Spleen (tissue), 7 donors: ENCODE measurements at regions not wholly inside any gene's neighbourhood (a gene's known extent, or its start where the extent isn't known, plus 50 kb on each side); places are given as distances from the start of the nearest gene placed in this dataset.

ENCODE experiments used
- POLR2A ChIP-seq, 3 donors: fragments of 450-650 bp; IDR thresholded peaks; one replicate each; pipeline ENCODE4 v1.5.1; 2017; ENCODE audit warnings: antibody characterized with exemption in 3 of 3, mild to moderate bottlenecking in 1 of 3
- POLR2AphosphoS5 ChIP-seq, 3 donors: sonication (generic); formaldehyde crosslinking; IDR thresholded peaks; one replicate each; pipeline ENCODE4 v1.5.1; 2017; ENCODE audit warnings: antibody characterized with exemption in 3 of 3
- TF ChIP-seq, protein P1 (sequence below), 11 experiments: fragments of 200-600 bp in 7 of 11; fragments of 450-650 bp in 4 of 11; sonication (generic) in 4 of 11; IDR thresholded peaks in 8 of 11; conservative IDR thresholded peaks in 3 of 11; 1 replicate in 7 of 11; 2 replicates in 4 of 11; pipeline versions ENCODE4 v1.4.0 to v1.8.0; 2016 to 2021; ENCODE audit warnings: antibody characterized with exemption in 11 of 11, inconsistent platforms in 4 of 11, mild to moderate bottlenecking in 1 of 11
- donor health status: DM: no; HTN: no; CAD: no; lungs with moderate emphysema.
- donor health status: DM: no; HTN: no; CAD: no.
- donor health status: DM: no; HTN: no; CAD: no.

GRCh38 chr3:181383760-181384159 lies 328.0 kb upstream of the SOX2 start:
- TF ChIP-seq, protein P1, sequence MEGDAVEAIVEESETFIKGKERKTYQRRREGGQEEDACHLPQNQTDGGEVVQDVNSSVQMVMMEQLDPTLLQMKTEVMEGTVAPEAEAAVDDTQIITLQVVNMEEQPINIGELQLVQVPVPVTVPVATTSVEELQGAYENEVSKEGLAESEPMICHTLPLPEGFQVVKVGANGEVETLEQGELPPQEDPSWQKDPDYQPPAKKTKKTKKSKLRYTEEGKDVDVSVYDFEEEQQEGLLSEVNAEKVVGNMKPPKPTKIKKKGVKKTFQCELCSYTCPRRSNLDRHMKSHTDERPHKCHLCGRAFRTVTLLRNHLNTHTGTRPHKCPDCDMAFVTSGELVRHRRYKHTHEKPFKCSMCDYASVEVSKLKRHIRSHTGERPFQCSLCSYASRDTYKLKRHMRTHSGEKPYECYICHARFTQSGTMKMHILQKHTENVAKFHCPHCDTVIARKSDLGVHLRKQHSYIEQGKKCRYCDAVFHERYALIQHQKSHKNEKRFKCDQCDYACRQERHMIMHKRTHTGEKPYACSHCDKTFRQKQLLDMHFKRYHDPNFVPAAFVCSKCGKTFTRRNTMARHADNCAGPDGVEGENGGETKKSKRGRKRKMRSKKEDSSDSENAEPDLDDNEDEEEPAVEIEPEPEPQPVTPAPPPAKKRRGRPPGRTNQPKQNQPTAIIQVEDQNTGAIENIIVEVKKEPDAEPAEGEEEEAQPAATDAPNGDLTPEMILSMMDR (IDR thresholded peaks at IDR 0.05 in 8 of 11, conservative IDR thresholded peaks at IDR 0.05 in 3 of 11), result no peak
- TF ChIP-seq POLR2A (IDR thresholded peaks at IDR 0.05) (no peak), POLR2AphosphoS5 (IDR thresholded peaks at IDR 0.05) (no peak)
